ENCODE measurements at regions not wholly inside any gene's neighbourhood (a gene's known extent, or its start where the extent isn't known, plus 50 kb on each side); places are given as distances from the start of the nearest gene placed in this dataset.
"Not testable (repeated sequence)": the region's sequence is repeated elsewhere in the genome, so short reads cannot be mapped to it uniquely, and the experiment has no call there.

- Mint-ChIP-seq H3K27me3 (no peaks in the 10 kb centered on the region), H3K4me3 (no peak overlapping the region), H3K9me3 (no peaks in the 10 kb centered on the region), H3K36me3 (ENCODE audit: low read depth) (no peaks in the 10 kb centered on the region), H3K27ac (no peak overlapping the region), H3K4me1 (no peaks in the 10 kb centered on the region)
- intact Hi-C loops (cut with micrococcal nuclease): no loop called here
- DNase-seq: no peak
Observed at GRCh38 chr4:188779581-188779980, 640.3 kb downstream of the TRIML1 start.

DNA sequence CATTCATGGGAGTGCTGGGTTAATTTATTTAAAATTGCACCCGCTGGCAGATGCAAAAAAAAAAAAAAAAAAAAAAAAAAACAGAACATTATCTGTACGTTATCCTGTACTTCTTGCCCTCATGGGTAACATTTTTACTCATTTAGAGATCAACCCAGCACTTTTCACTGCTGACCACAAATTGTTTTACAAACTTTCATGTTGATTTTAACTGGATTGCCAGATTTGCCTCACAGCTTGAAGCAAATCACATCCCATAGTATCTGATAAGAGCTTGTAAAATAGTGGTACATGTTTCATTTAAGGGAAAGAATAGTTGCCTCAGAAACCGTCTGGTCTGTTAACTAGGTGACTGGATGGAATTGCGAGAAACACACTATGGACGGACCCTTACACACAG lies 640.8 kb downstream of the TRIML1 start:
- H3K9me3 Mint-ChIP-seq: no peaks in the 10 kb centered on the region
- H3K27me3 Mint-ChIP-seq: no peaks in the 10 kb centered on the region
- no peaks in the 10 kb centered on the region for H3K4me1 Mint-ChIP-seq
- no peaks in the 10 kb centered on the region for H3K36me3 Mint-ChIP-seq (ENCODE audit: low read depth)
- H3K27ac Mint-ChIP-seq: no peak overlapping the region
- intact Hi-C loops (cut with micrococcal nuclease): no loop called here
- DNase-seq: no peak
- no peak overlapping the region for H3K4me3 Mint-ChIP-seq

DNA sequence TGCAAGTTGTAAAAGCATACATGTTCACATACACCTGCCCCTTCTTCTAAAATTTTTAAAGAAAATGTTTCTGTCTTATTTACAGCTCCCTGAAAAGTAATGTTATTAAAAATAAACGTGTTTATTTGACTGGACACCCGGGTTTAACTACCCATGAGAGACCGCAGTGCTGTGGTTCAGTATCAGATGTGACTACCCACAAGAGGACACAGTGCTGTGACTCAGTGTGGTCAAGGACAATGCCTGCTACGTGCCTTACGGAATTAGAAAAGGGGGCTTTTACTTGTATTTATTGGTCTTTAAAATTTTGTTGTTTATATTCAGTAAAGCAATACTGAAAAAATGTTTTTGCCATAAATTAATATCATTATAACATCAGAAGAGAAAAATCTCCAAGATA lies 641.4 kb downstream of the TRIML1 start:
- Mint-ChIP-seq H3K27ac (no peak overlapping the region), H3K36me3 (ENCODE audit: low read depth) (no peaks in the 10 kb centered on the region), H3K27me3 (no peaks in the 10 kb centered on the region), H3K4me1 (no peaks in the 10 kb centered on the region), H3K4me3 (no peak overlapping the region), H3K9me3 (no peaks in the 10 kb centered on the region)
- intact Hi-C loops (cut with micrococcal nuclease): no loop called here
- no peak for DNase-seq

- Mint-ChIP-seq H3K36me3 (ENCODE audit: low read depth) (no peaks in the 10 kb centered on the region), H3K9me3 (no peaks in the 10 kb centered on the region), H3K27me3 (no peaks in the 10 kb centered on the region), H3K4me1 (no peaks in the 10 kb centered on the region), H3K4me3 (no peak overlapping the region), H3K27ac (no peak overlapping the region)
- DNase-seq: no peak
- intact Hi-C loops (cut with micrococcal nuclease): no loop called here
Observed at GRCh38 chr4:188781655-188782054, 642.4 kb downstream of the TRIML1 start.

- Mint-ChIP-seq H3K27me3 (no peaks in the 10 kb centered on the region), H3K36me3 (ENCODE audit: low read depth) (no peaks in the 10 kb centered on the region), H3K9me3 (no peaks in the 10 kb centered on the region), H3K4me1 (no peaks in the 10 kb centered on the region), H3K4me3 (no peak overlapping the region), H3K27ac (no peak overlapping the region)
- intact Hi-C loops (cut with micrococcal nuclease): no loop called here
- no peak for DNase-seq
Observed at GRCh38 chr4:188783175-188783574, 643.9 kb downstream of the TRIML1 start.

DNA sequence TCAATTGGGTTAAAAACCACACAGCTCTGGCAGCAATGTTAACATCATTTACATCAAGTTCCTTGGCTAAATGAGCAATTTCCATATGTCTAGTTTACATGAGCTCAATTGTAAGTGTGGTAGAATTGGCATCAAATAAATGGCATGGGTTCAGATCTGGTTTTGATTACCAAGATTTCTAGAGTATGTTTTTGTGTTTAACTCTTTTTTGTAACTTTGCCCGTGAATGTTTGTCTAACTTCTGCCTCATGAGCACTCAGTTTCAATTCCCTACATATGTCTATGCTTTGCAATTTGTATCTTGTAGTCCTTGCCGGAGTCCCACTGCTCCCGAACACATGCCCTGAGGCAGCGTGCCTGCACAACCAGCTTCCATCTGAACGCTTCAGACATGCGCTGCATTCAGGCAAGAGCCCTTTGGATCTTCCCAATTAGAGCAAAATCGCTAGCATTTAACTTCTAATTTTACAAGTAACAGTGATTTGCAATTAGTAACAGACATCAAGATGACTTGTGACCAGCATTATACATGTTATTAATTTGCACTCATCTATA lies 644.4 kb downstream of the TRIML1 start:
- Mint-ChIP-seq H3K4me1 (no peaks in the 10 kb centered on the region), H3K27me3 (no peaks in the 10 kb centered on the region), H3K27ac (no peak overlapping the region), H3K9me3 (no peaks in the 10 kb centered on the region), H3K4me3 (no peak overlapping the region), H3K36me3 (ENCODE audit: low read depth) (no peaks in the 10 kb centered on the region)
- intact Hi-C loops (cut with micrococcal nuclease): no loop called here
- DNase-seq: no peak

DNA sequence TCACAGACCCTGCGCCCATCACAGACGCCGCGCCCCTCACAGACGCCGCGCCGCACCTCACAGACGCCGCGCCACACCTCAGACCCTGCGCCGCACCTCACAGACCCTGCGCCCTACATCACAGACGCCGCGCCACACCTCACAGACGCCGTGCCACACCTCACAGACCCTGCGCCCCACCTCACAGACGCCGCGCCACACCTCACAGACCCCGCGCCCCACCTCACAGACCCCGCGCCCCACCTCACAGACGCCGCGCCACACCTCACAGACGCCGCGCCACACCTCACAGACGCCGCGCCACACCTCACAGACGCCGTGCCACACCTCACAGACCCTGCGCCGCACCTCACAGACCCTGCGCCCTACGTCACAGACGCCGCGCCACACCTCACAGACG lies 657.4 kb downstream of the TRIML1 start:
- intact Hi-C loops (cut with micrococcal nuclease); H3K36me3 Mint-ChIP-seq (ENCODE audit: low read depth); DNase-seq; H3K9me3 Mint-ChIP-seq; H3K27me3 Mint-ChIP-seq; H3K4me1 Mint-ChIP-seq; H3K27ac Mint-ChIP-seq; H3K4me3 Mint-ChIP-seq: not testable (repeated sequence)

DNA sequence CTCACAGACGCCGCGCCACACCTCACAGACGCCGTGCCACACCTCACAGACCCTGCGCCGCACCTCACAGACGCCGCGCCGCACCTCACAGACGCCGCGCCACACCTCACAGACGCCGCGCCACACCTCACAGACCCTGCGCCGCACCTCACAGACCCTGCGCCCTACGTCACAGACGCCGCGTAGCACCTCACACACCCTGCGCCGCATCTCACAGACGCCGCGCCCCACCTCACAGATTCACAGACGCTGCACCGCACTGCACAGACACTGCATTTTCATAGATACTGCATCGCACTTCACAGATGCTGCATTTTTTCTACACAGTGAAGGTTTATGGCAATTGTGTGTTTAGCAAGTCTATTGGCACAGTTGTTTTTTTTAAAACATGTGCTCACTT lies 657.8 kb downstream of the TRIML1 start:
- not testable (repeated sequence) for H3K4me1 Mint-ChIP-seq

DNA sequence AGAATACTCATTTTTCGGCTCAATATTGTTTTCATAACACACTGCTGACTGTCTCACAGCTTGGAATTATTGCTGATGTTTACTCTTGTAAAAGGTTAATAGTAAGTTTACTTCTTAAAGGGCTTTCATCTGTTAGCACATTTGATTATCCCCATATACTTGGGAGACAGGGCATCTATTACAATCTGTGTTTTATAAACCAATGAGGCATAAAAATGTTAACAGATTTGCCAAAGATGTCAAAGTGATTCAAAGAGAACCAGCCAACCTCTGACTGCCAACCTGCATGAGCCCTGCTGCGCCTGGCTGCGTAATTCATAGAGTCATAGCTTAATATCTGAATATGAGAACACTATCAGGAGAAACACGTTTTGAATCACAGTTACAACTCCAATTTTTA lies 665.6 kb downstream of the TRIML1 start:
- Mint-ChIP-seq H3K27ac (no peak overlapping the region), H3K4me1 (no peaks in the 10 kb centered on the region), H3K36me3 (ENCODE audit: low read depth) (no peaks in the 10 kb centered on the region), H3K9me3 (peaks cover 5% of the 10 kb centered on the region), H3K4me3 (no peak overlapping the region), H3K27me3 (no peaks in the 10 kb centered on the region)
- DNase-seq: no peak
- intact Hi-C loops (cut with micrococcal nuclease): no loop called here

More for the DNA sequence above, 657.8 kb downstream of the TRIML1 start:
- DNase-seq; H3K27me3 Mint-ChIP-seq; H3K4me3 Mint-ChIP-seq; H3K36me3 Mint-ChIP-seq (ENCODE audit: low read depth); H3K9me3 Mint-ChIP-seq; intact Hi-C loops (cut with micrococcal nuclease); H3K27ac Mint-ChIP-seq: not testable (repeated sequence)

GRCh38 chr4:188811121-188811520 lies 671.9 kb downstream of the TRIML1 start:
- DNase-seq: no peak
- intact Hi-C loops (cut with micrococcal nuclease): no loop called here

GRCh38 chr4:188812644-188813043 lies 673.4 kb downstream of the TRIML1 start:
- Mint-ChIP-seq H3K9me3 (peaks cover 7% of the 10 kb centered on the region), H3K4me1 (no peaks in the 10 kb centered on the region), H3K4me3 (no peak overlapping the region), H3K36me3 (ENCODE audit: low read depth) (no peaks in the 10 kb centered on the region), H3K27me3 (no peaks in the 10 kb centered on the region), H3K27ac (no peak overlapping the region)
- DNase-seq: no peak
- intact Hi-C loops (cut with micrococcal nuclease): no loop called here

More at GRCh38 chr4:188811121-188811520, 671.9 kb downstream of the TRIML1 start:
- peaks cover 8% of the 10 kb centered on the region for H3K9me3 Mint-ChIP-seq
- H3K36me3 Mint-ChIP-seq (ENCODE audit: low read depth): no peaks in the 10 kb centered on the region
- H3K4me3 Mint-ChIP-seq: no peak overlapping the region
- no peak overlapping the region for H3K27ac Mint-ChIP-seq
- H3K4me1 Mint-ChIP-seq: no peaks in the 10 kb centered on the region
- no peaks in the 10 kb centered on the region for H3K27me3 Mint-ChIP-seq

GRCh38 chr4:188818300-188818699 lies 679.1 kb downstream of the TRIML1 start:
- DNase-seq: no peak
- Mint-ChIP-seq H3K9me3 (peaks cover 3% of the 10 kb centered on the region), H3K27me3 (no peaks in the 10 kb centered on the region), H3K4me1 (no peaks in the 10 kb centered on the region), H3K27ac (no peak overlapping the region), H3K4me3 (no peak overlapping the region), H3K36me3 (ENCODE audit: low read depth) (no peaks in the 10 kb centered on the region)
- intact Hi-C loops (cut with micrococcal nuclease): no loop called here

- H3K27ac Mint-ChIP-seq: no peak overlapping the region
- H3K9me3 Mint-ChIP-seq: no peaks in the 10 kb centered on the region
- no peaks in the 10 kb centered on the region for H3K36me3 Mint-ChIP-seq (ENCODE audit: low read depth)
- H3K4me3 Mint-ChIP-seq: no peak overlapping the region
- no peak for DNase-seq
- no peaks in the 10 kb centered on the region for H3K27me3 Mint-ChIP-seq
- intact Hi-C loops (cut with micrococcal nuclease): no loop called here
- no peaks in the 10 kb centered on the region for H3K4me1 Mint-ChIP-seq
Observed at GRCh38 chr4:188819233-188819632, 680.0 kb downstream of the TRIML1 start.

GRCh38 chr4:188821500-188821899 lies 682.3 kb downstream of the TRIML1 start:
- Mint-ChIP-seq H3K27me3 (no peaks in the 10 kb centered on the region), H3K4me1 (no peaks in the 10 kb centered on the region), H3K36me3 (ENCODE audit: low read depth) (no peaks in the 10 kb centered on the region), H3K9me3 (no peaks in the 10 kb centered on the region), H3K27ac (no peak overlapping the region), H3K4me3 (no peak overlapping the region)
- intact Hi-C loops (cut with micrococcal nuclease): no loop called here
- no peak for DNase-seq

DNA sequence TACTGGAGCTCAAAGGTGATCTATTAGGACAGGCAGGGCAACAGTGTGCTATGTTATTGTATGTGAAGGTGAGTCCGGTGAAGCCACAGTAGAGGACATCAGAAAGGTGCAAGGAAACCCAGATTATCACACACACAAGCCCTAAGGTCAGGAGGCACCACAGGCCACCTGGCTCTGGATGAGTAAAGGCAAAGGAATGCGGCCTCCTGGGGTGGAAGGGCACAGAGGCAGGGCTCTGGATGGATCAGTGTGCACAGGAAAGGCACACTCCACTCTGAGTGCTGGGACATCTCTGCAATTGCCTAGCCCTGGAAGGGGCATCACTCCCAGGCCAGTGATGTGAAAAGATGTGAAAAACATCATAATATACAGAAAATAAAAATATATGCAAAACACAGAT lies 683.5 kb downstream of the TRIML1 start:
- no peaks in the 10 kb centered on the region for H3K9me3 Mint-ChIP-seq
- intact Hi-C loops (cut with micrococcal nuclease): no loop called here
- no peak overlapping the region for H3K4me3 Mint-ChIP-seq
- no peaks in the 10 kb centered on the region for H3K27me3 Mint-ChIP-seq
- no peaks in the 10 kb centered on the region for H3K36me3 Mint-ChIP-seq (ENCODE audit: low read depth)
- DNase-seq: no peak
- no peak overlapping the region for H3K27ac Mint-ChIP-seq
- no peaks in the 10 kb centered on the region for H3K4me1 Mint-ChIP-seq

All from activated CD4-positive, alpha-beta T cell treated with anti-CD3 and anti-CD28 coated beads, Interleukin-2, amount 10 ng/mL, durations not matched to agents 24 days and 14 days (primary cell).